Ovary (tissue), 7 donors: ENCODE measurements at regions not wholly inside any gene's neighbourhood (a gene's known extent, or its start where the extent isn't known, plus 50 kb on each side); places are given as distances from the start of the nearest gene placed in this dataset.

Experiments
- DNase-seq, 5 donors: peaks; one replicate each; pipeline ENCODE4 v3.0.0-alpha.2; 2019 to 2020
- H3K27ac ChIP-seq, 2 donors: fragments of 200-600 bp; one replicate each; pipeline versions ENCODE4 v1.5.1 to v1.8.0; 2019 to 2022
- H3K27me3 ChIP-seq: fragments of 200-600 bp; one replicate; pipeline ENCODE4 v1.8.0; 2022
- H3K36me3 ChIP-seq: fragments of 200-600 bp; sonication (generic); one replicate; pipeline ENCODE4 v1.5.1; 2019
- H3K4me1 ChIP-seq: one replicate; pipeline ENCODE4 v1.8.1; 2013; ENCODE audit warnings: mild to moderate bottlenecking, moderate library complexity; ENCODE audit not compliant: insufficient read depth
- H3K4me3 ChIP-seq: fragments of 200-600 bp; sonication (generic); one replicate; pipeline ENCODE4 v1.5.1; 2017
- H3K9me3 ChIP-seq, 2 donors: fragments of 200-600 bp in 1 of 2; sonication (generic) in 1 of 2; one replicate each; pipeline versions ENCODE4 v1.5.1 to v1.8.1; 2013 to 2019; ENCODE audit warnings: mild to moderate bottlenecking in 1 of 2, moderate library complexity in 1 of 2
- EP300 ChIP-seq: sonication (generic); formaldehyde crosslinking; IDR thresholded peaks from one replicate; pipeline ENCODE4 v1.6.1; 2017; ENCODE audit warnings: antibody characterized with exemption
- POLR2A ChIP-seq: fragments of 450-650 bp; IDR thresholded peaks from one replicate; pipeline ENCODE4 v1.6.1; 2017; ENCODE audit warnings: antibody characterized with exemption, mild to moderate bottlenecking, moderate library complexity
- WGBS, 3 donors: extraction: QIAGEN DNeasy Blood & Tissue Kit in 1 of 3; methylation state at CpG; one replicate each; pipeline versions ENCODE4 v1.1.5 to v1.1.7; 2013 to 2017; 5-methylcytosine and 5-hydroxymethylcytosine counted together
- intact Hi-C, 4 donors: fragments of 100-400 bp; cut with DNase I; formaldehyde crosslinking; loops; one replicate each; pipeline versions ENCODE4 v1.11.0 to v1.15.1; 2022 to 2023
- TF ChIP-seq, protein P1 (sequence below), 3 donors: fragments of 450-650 bp in 2 of 3; fragments of 200-600 bp in 1 of 3; IDR thresholded peaks; one replicate each; pipeline versions ENCODE4 v1.5.1 to v1.8.0; 2016 to 2022; ENCODE audit warnings: antibody characterized with exemption in 3 of 3, mild to moderate bottlenecking in 1 of 3
- donor health status: DM: no; HTN: no; CAD: no; lungs with moderate emphysema.
- donor health status: DM: no; HTN: no; CAD: no.
- donor health status: Bipolar disorder and iron deficiency.
- donor health status: DM: no; HTN: no; CAD: no.
- donor health status: DM: yes; HTN: yes; CAD: no.

DNA sequence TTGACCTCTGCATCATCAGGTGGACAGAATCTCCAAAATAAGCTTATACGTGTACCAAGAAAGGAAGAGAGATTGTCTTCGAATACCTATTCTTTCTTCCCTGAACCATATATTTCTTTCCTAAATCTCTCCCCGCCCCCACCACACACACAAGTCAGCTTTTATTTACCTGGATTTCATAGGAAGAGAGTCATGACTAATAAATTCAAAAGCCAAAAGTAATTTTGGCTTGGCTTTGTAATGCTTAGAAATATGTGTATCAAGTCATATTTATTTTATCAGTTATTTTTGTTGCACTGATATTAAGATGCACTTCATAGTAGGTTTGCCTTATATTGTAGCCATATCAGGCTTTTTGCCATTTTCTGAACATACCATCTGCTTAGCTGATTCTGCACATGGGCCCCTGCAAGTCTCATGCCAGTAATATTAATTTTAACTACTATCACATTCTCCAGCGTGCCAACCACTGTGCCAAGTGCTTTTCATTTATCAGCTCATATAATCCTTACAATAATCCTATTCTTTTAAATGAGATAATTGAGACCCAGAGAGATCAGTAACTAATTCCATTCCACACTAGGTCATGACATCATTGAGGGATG is 1405.3 kb upstream of the NUDT12 start:
- no peak for DNase-seq
- intact Hi-C loops, result no loop called here
- H3K4me1 ChIP-seq, result no peaks in the 10 kb centered on the region
- H3K9me3 ChIP-seq, result no peaks in the 10 kb centered on the region
- no peaks in the 10 kb centered on the region for H3K27me3 ChIP-seq
- 88 to 90% (median 89%) methylated on average over 4 of the region's 4 CpGs for WGBS, 3 donors
- TF ChIP-seq EP300, result no peak
- TF ChIP-seq POLR2A, result no peak
- TF ChIP-seq, protein P1, sequence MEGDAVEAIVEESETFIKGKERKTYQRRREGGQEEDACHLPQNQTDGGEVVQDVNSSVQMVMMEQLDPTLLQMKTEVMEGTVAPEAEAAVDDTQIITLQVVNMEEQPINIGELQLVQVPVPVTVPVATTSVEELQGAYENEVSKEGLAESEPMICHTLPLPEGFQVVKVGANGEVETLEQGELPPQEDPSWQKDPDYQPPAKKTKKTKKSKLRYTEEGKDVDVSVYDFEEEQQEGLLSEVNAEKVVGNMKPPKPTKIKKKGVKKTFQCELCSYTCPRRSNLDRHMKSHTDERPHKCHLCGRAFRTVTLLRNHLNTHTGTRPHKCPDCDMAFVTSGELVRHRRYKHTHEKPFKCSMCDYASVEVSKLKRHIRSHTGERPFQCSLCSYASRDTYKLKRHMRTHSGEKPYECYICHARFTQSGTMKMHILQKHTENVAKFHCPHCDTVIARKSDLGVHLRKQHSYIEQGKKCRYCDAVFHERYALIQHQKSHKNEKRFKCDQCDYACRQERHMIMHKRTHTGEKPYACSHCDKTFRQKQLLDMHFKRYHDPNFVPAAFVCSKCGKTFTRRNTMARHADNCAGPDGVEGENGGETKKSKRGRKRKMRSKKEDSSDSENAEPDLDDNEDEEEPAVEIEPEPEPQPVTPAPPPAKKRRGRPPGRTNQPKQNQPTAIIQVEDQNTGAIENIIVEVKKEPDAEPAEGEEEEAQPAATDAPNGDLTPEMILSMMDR (IDR thresholded peaks at IDR 0.05), result no peak
- H3K36me3 ChIP-seq, result no peaks in the 10 kb centered on the region
- H3K27ac ChIP-seq, result no peak overlapping the region
- no peak overlapping the region for H3K4me3 ChIP-seq

- intact Hi-C loops, result no loop called here
- H3K36me3 ChIP-seq, result no peaks in the 10 kb centered on the region
- H3K4me1 ChIP-seq, result no peaks in the 10 kb centered on the region
- no peak overlapping the region for H3K27ac ChIP-seq
- DNase-seq, result no peak
- no peak for TF ChIP-seq POLR2A
- no peak for TF ChIP-seq EP300
- TF ChIP-seq, protein P1 (IDR thresholded peaks at IDR 0.05), result no peak
- WGBS, 3 donors, result 43 to 66% (median 54%) methylated on average over 1 of the region's 1 CpG
- H3K27me3 ChIP-seq, result no peaks in the 10 kb centered on the region
- no peak overlapping the region for H3K4me3 ChIP-seq
- H3K9me3 ChIP-seq, result no peaks in the 10 kb centered on the region
These were observed 1402.4 kb upstream of the NUDT12 start for GRCh38 chr5:104965006-104965405.

GRCh38 chr5:104955479-104955878 is 1392.9 kb upstream of the NUDT12 start:
- no peak for DNase-seq

DNA sequence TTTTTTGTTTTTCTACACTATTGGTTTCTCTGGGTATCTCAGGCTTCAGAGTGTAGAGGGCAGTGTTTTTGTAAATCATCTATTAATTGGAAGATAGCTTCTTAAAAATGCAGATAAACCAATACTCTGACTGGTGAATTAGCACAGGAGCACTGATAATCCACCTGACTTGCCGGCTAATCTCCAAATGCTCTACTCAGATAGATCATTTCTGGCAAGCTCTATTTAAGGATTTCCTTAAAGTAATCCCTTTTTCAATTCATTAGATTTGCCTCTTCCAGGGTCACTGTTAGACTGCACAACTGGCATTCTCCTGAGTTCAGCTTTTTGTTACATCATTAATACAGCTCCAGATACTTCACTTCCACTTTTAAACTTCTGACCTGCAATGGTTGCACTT is 1390.3 kb upstream of the NUDT12 start:
- TF ChIP-seq EP300, result no peak
- no peak for TF ChIP-seq POLR2A
- TF ChIP-seq, protein P1 (IDR thresholded peaks at IDR 0.05), result no peak
- Histone ChIP-seq H3K36me3 (no peaks in the 10 kb centered on the region), H3K9me3 (no peaks in the 10 kb centered on the region), H3K27me3 (no peaks in the 10 kb centered on the region), H3K27ac (no peak overlapping the region), H3K4me1 (no peaks in the 10 kb centered on the region), H3K4me3 (no peak overlapping the region)
- 84 to 92% (median 91%) methylated on average over 1 of the region's 1 CpG for WGBS, 3 donors
- DNase-seq, result no peak
- intact Hi-C loops, result no loop called here

More at GRCh38 chr5:104955479-104955878, 1392.9 kb upstream of the NUDT12 start:
- no peaks in the 10 kb centered on the region for H3K4me1 ChIP-seq
- no peaks in the 10 kb centered on the region for H3K27me3 ChIP-seq
- TF ChIP-seq EP300 (no peak), POLR2A (no peak)
- TF ChIP-seq, protein P1 (IDR thresholded peaks at IDR 0.05), result no peak
- H3K27ac ChIP-seq, result no peak overlapping the region
- WGBS, 3 donors, result 28 to 48% (median 34%) methylated on average over 2 of the region's 2 CpGs
- intact Hi-C loops, result no loop called here
- no peaks in the 10 kb centered on the region for H3K36me3 ChIP-seq
- no peak overlapping the region for H3K4me3 ChIP-seq
- no peaks in the 10 kb centered on the region for H3K9me3 ChIP-seq
